ENCODE measurements at regions not wholly inside any gene's neighbourhood (a gene's known extent, or its start where the extent isn't known, plus 50 kb on each side); places are given as distances from the start of the nearest gene placed in this dataset.

- TF ChIP-seq FOXJ2 (tag; IDR thresholded peaks at IDR 0.05) (no peak), PATZ1 (CRISPR knock-in tag; IDR thresholded peaks at IDR 0.05; ENCODE audit: borderline replicate concordance) (no peak), SMAD1 (IDR thresholded peaks at IDR 0.05; ENCODE audit: low read depth, low read length, partially characterized antibody) (no peak), KAT2B (IDR thresholded peaks at IDR 0.05; ENCODE audit: low read depth, low read length) (no peak), STAT5B (CRISPR knock-in tag; IDR thresholded peaks at IDR 0.05) (no peak), BCOR (IDR thresholded peaks at IDR 0.05) (no peak), PHB (CRISPR knock-in tag; IDR thresholded peaks at IDR 0.05) (no peak), KLF16 (IDR thresholded peaks at IDR 0.05) (peak; percentile 41; the same call in 1 of the 2 replicates), TAF7 (tag; IDR thresholded peaks at IDR 0.05) (no peak), POLR3A (IDR thresholded peaks at IDR 0.05; ENCODE audit: borderline replicate concordance, extremely low read depth, insufficient read depth, insufficient read length) (no peak), BMI1 (IDR thresholded peaks at IDR 0.05; ENCODE audit: low read length) (no peak), TAL1 (IDR thresholded peaks at IDR 0.05) (no peak), NFE2 (IDR thresholded peaks at IDR 0.05; ENCODE audit: low read depth) (no peak), SLC30A9 (CRISPR knock-in tag; IDR thresholded peaks at IDR 0.05) (no peak), SMARCA5 (IDR thresholded peaks at IDR 0.05) (no peak), ATF7 (IDR thresholded peaks at IDR 0.05) (peak; percentile 62; the same call in 1 of the 2 replicates), ZNF217 (CRISPR knock-in tag; IDR thresholded peaks at IDR 0.05) (no peak), SAP30 (IDR thresholded peaks at IDR 0.05; ENCODE audit: borderline replicate concordance, insufficient read depth, low read depth, low read length, poor library complexity, severe bottlenecking) (no peak), RAD51 (IDR thresholded peaks at IDR 0.05; ENCODE audit: borderline replicate concordance, low read depth) (no peak), DEAF1 (CRISPR knock-in tag; IDR thresholded peaks at IDR 0.05) (no peak), SRF (CRISPR knock-in tag; IDR thresholded peaks at IDR 0.05) (0 out of 4 replicates have a peak, but pooled peaks of 1 of the 2 experiments have one; percentile 23), SOX6 (IDR thresholded peaks at IDR 0.05) (peak; percentile 55), MYNN (IDR thresholded peaks at IDR 0.05) (peak; percentile 31; the same call in 1 of the 2 replicates), MYNN (CRISPR knock-in tag; IDR thresholded peaks at IDR 0.05) (no peak), DPF2 (IDR thresholded peaks at IDR 0.05) (0 out of 2 replicates have a peak, but pooled peaks have one; percentile 23), ZNF311 (CRISPR knock-in tag; IDR thresholded peaks at IDR 0.05) (no peak), SPI1 (IDR thresholded peaks at IDR 0.05; ENCODE audit: borderline replicate concordance, low read depth, low read length) (no peak), CTCF (IDR thresholded peaks at IDR 0.05 in 2 of 3, conservative IDR thresholded peaks at IDR 0.05 in 1 of 3; ENCODE audit: insufficient read depth in 2 of 3, low read depth in 1 of 3, low read length in 3 of 3) (peak; percentile 71 to 79 (median 77))
Measured at GRCh38 chr11:8328848-8329330, 65.2 kb upstream of the LMO1 start (continued).

Measured in K562 (cell line).